NAMALWA (cell line): ENCODE measurements at regions not wholly inside any gene's neighbourhood (a gene's known extent, or its start where the extent isn't known, plus 50 kb on each side); places are given as distances from the start of the nearest gene placed in this dataset.

ENCODE experiments used
- DNase-seq: peaks from one replicate; pipeline ENCODE4 v3.0.0-alpha.2; 2015; ENCODE audit warnings: low spot score

- DNase-seq: no peak
These were observed 93.2 kb upstream of the ARHGEF3 start for GRCh38 chr3:56894881-56895431.

- no peak for DNase-seq
These were observed 88.8 kb upstream of the ARHGEF3 start for GRCh38 chr3:56890448-56891091.

GRCh38 chr3:56889131-56889530 is 87.4 kb upstream of the ARHGEF3 start:
- DNase-seq: no peak

GRCh38 chr3:56887402-56888025 is 85.8 kb upstream of the ARHGEF3 start:
- DNase-seq: no peak

GRCh38 chr3:56886314-56886713 is 84.6 kb upstream of the ARHGEF3 start:
- no peak for DNase-seq

- DNase-seq: no peak
These were observed 84.1 kb upstream of the ARHGEF3 start for GRCh38 chr3:56885879-56886278.

GRCh38 chr3:56885453-56885852 is 83.7 kb upstream of the ARHGEF3 start:
- DNase-seq: no peak

GRCh38 chr3:56884387-56884786 is 82.6 kb upstream of the ARHGEF3 start:
- DNase-seq: no peak

- DNase-seq: no peak
These were observed 82.1 kb upstream of the ARHGEF3 start for GRCh38 chr3:56883828-56884227.

- no peak for DNase-seq
These were observed 81.1 kb upstream of the ARHGEF3 start for GRCh38 chr3:56882896-56883295.

GRCh38 chr3:56881841-56882240 is 80.1 kb upstream of the ARHGEF3 start:
- DNase-seq: no peak

- no peak for DNase-seq
These were observed 79.2 kb upstream of the ARHGEF3 start for GRCh38 chr3:56880720-56881575.

GRCh38 chr3:56879436-56880215 is 77.9 kb upstream of the ARHGEF3 start:
- no peak for DNase-seq

- DNase-seq: no peak
These were observed 76.3 kb upstream of the ARHGEF3 start for GRCh38 chr3:56878074-56878473.

- no peak for DNase-seq
These were observed 75.2 kb upstream of the ARHGEF3 start for GRCh38 chr3:56876916-56877315.

- DNase-seq: no peak
These were observed 72.5 kb upstream of the ARHGEF3 start for GRCh38 chr3:56874269-56874668.

GRCh38 chr3:56870436-56870835 is 68.7 kb upstream of the ARHGEF3 start:
- no peak for DNase-seq

- no peak for DNase-seq
These were observed 67.6 kb upstream of the ARHGEF3 start for GRCh38 chr3:56869157-56869889.

- DNase-seq: no peak
These were observed 67.0 kb upstream of the ARHGEF3 start for GRCh38 chr3:56868706-56869105.

- DNase-seq: no peak
These were observed 65.9 kb upstream of the ARHGEF3 start for GRCh38 chr3:56867671-56868070.

GRCh38 chr3:56864918-56865524 is 63.3 kb upstream of the ARHGEF3 start:
- no peak for DNase-seq
